Smooth muscle cell (in vitro differentiated cells): ENCODE measurements at regions not wholly inside any gene's neighbourhood (a gene's known extent, or its start where the extent isn't known, plus 50 kb on each side); places are given as distances from the start of the nearest gene placed in this dataset.

Experiments
- DNase-seq: peaks from one replicate; lab custom pipeline; 2025; ENCODE audit not compliant: unreplicated experiment; lab: John Stamatoyannopoulos, UW
- H2AFZ ChIP-seq: fragments of 200-600 bp; sonication (generic); 2 replicates; pipeline ENCODE4 v1.6.0; 2016; ENCODE audit warnings: antibody characterized with exemption, low read depth, mild to moderate bottlenecking
- H3F3A ChIP-seq: fragments of 200-600 bp; sonication (generic); 2 replicates; pipeline ENCODE4 v1.6.0; 2017; ENCODE audit warnings: antibody characterized with exemption, low read depth
- H3K27ac ChIP-seq: fragments of 200-600 bp; sonication (generic); 2 replicates; pipeline ENCODE4 v1.5.1; 2016; ENCODE audit warnings: low read depth, mild to moderate bottlenecking
- H3K27me3 ChIP-seq: fragments of 200-600 bp; sonication (generic); 2 replicates; pipeline ENCODE4 v1.6.1; 2016; ENCODE audit warnings: low read depth, mild to moderate bottlenecking
- H3K36me3 ChIP-seq: fragments of 200-600 bp; sonication (generic); 2 replicates; pipeline ENCODE4 v1.5.1; 2016; ENCODE audit warnings: low read depth
- H3K4me1 ChIP-seq: fragments of 200-600 bp; sonication (generic); 2 replicates; pipeline ENCODE4 v1.5.1; 2016; ENCODE audit warnings: low read depth
- H3K4me2 ChIP-seq: fragments of 200-600 bp; sonication (generic); 2 replicates; pipeline ENCODE4 v1.6.0; 2016; ENCODE audit warnings: mild to moderate bottlenecking
- H3K4me3 ChIP-seq: fragments of 200-600 bp; sonication (generic); 2 replicates; pipeline ENCODE4 v1.5.1; 2016; ENCODE audit warnings: mild to moderate bottlenecking
- H3K79me2 ChIP-seq: fragments of 200-600 bp; sonication (generic); 2 replicates; pipeline ENCODE4 v1.6.0; 2016; ENCODE audit warnings: low read depth, mild to moderate bottlenecking
- H3K9ac ChIP-seq: fragments of 200-600 bp; sonication (generic); 2 replicates; pipeline ENCODE4 v1.6.0; 2016; ENCODE audit warnings: low read depth
- H3K9me3 ChIP-seq: fragments of 200-600 bp; sonication (generic); replicated peaks from 2 replicates; pipeline ENCODE4 v1.5.1; 2016; ENCODE audit warnings: low read depth
- H4K20me1 ChIP-seq: fragments of 200-600 bp; sonication (generic); 2 replicates; pipeline ENCODE4 v1.6.0; 2016; ENCODE audit warnings: low read depth
- WGBS: methylation state at CpG from one replicate; pipeline ENCODE4 v1.1.7; 2016; ENCODE audit warnings: low lambda C conversion rate; 5-methylcytosine and 5-hydroxymethylcytosine counted together
- TF ChIP-seq, protein P1 (sequence below): fragments of 200-600 bp; sonication (generic); IDR thresholded peaks from 2 replicates; pipeline ENCODE4 v1.5.1; 2017; ENCODE audit warnings: borderline replicate concordance, mild to moderate bottlenecking, antibody characterized with exemption; ENCODE audit not compliant: insufficient read depth, poor library complexity, severe bottlenecking

DNA sequence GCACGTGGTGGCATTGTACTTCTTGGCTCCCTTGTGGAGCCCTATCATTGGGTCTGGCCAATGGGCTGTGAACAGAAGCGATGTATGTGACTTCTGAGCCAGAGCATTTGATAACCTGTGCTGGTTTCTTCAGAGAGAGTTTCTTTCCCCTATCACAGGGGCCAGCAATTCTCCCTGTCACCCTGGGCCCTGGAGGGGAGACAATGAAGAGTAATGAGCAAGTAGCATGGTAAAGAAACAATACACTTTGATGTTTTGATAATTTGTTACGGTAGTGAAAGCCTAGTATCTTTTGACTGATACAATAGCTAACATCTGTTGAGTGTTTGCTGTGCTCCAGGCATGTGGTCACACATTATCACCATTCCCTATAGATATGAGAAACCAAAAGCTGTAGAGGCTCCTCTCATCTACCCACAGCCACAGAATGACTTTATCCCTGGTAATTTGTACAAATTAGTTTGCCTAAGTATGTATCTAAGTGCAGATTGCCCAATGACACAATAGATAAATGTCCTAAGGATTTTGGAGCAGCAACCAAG, 113.4 kb upstream of the SVIL start:
- TF ChIP-seq, protein P1, sequence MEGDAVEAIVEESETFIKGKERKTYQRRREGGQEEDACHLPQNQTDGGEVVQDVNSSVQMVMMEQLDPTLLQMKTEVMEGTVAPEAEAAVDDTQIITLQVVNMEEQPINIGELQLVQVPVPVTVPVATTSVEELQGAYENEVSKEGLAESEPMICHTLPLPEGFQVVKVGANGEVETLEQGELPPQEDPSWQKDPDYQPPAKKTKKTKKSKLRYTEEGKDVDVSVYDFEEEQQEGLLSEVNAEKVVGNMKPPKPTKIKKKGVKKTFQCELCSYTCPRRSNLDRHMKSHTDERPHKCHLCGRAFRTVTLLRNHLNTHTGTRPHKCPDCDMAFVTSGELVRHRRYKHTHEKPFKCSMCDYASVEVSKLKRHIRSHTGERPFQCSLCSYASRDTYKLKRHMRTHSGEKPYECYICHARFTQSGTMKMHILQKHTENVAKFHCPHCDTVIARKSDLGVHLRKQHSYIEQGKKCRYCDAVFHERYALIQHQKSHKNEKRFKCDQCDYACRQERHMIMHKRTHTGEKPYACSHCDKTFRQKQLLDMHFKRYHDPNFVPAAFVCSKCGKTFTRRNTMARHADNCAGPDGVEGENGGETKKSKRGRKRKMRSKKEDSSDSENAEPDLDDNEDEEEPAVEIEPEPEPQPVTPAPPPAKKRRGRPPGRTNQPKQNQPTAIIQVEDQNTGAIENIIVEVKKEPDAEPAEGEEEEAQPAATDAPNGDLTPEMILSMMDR, result no peak
- Histone ChIP-seq H3K4me1 (no peaks in the 10 kb centered on the region), H4K20me1 (no peaks in the 10 kb centered on the region), H3K4me3 (no peak overlapping the region), H3K36me3 (no peaks in the 10 kb centered on the region), H3K27me3 (peaks cover 31% of the 10 kb centered on the region), H3F3A (no peaks in the 10 kb centered on the region), H3K9me3 (no peaks in the 10 kb centered on the region), H3K27ac (no peak overlapping the region), H3K79me2 (no peaks in the 10 kb centered on the region), H3K4me2 (no peak overlapping the region), H3K9ac (no peak overlapping the region), H2AFZ (no peak overlapping the region)
- no peak for DNase-seq
- WGBS, result 56% methylated on average over 3 of the region's 3 CpGs

DNA sequence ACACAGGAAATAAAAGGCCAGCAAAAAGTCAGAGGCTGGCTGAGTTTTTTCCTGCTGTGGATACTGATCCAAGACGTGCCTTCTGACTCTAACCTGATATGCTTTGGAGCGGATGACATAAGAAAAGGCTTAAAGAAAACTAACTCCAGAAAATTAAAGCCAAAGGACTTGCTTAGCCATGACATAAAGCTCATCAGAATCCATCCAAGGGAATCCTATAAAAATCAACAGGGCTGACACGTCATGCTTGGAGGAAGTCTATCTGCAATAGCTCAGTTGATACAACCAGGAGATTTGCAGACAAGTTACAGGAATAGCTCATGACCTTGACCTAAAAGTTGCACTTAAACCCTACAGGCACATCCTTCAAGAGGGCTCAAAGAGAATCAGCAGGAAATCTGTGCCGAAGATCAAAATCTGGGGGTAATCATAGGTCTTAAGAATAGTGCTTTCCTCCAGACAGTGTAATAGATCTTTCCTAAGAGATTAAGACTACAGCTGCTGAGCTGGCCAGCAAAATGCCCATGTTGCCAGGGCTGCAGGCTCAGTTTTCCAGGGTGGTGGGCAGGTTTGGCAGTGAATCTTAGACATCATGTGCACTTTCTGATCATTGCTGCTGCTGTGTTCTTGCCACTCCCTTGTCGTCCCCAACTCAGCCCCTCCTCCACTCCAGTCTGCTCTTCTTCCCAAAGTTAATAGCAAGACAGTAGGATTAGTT, 111.5 kb upstream of the SVIL start:
- no peak for DNase-seq
- no peaks in the 10 kb centered on the region for H3K9me3 ChIP-seq
- peaks cover 16% of the 10 kb centered on the region for H3K27me3 ChIP-seq
- no peak overlapping the region for H3K27ac ChIP-seq
- H3K4me1 ChIP-seq, result no peaks in the 10 kb centered on the region
- H3K79me2 ChIP-seq, result no peaks in the 10 kb centered on the region
- 26% methylated on average over 5 of the region's 5 CpGs for WGBS
- no peak overlapping the region for H3K9ac ChIP-seq
- no peaks in the 10 kb centered on the region for H4K20me1 ChIP-seq
- H3K4me2 ChIP-seq, result no peak overlapping the region
- H3K36me3 ChIP-seq, result no peaks in the 10 kb centered on the region
- TF ChIP-seq, protein P1, result no peak
- no peak overlapping the region for H2AFZ ChIP-seq
- H3F3A ChIP-seq, result peaks cover 2% of the 10 kb centered on the region
- H3K4me3 ChIP-seq, result no peak overlapping the region

DNA sequence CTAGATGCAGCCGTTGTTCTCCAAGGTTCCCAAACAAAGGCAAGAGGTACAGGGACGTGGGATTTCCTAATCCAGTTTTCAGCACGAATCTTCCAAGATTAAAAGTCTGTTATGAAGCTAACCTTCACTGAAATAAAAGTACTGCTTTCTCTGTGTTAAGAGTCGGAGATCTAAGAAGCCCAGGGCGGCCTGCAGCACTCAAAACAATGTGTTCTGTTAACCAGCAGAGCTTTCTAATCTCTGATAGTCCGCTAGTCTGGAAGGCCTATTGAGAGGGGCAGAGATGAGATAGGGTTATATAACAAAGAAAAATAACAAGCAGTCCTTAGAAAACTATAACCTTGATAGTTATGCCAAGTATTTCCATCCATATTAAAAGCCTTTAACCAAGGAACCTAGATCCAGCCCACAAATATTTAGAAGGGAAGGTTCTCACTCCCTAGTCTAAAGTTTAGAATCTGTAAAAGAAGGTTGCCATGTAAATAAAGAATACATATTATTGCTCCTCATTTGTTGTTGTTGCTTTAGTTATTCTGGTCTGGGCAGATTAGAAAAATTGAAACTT, 106.3 kb upstream of the SVIL start:
- Histone ChIP-seq H4K20me1 (no peaks in the 10 kb centered on the region), H3K4me1 (no peaks in the 10 kb centered on the region), H2AFZ (peak overlapping the region; percentile 56), H3K27me3 (no peaks in the 10 kb centered on the region), H3F3A (peaks cover 8% of the 10 kb centered on the region), H3K27ac (no peak overlapping the region), H3K4me2 (no peak overlapping the region), H3K9ac (no peak overlapping the region), H3K79me2 (no peaks in the 10 kb centered on the region), H3K4me3 (no peak overlapping the region), H3K9me3 (no peaks in the 10 kb centered on the region), H3K36me3 (no peaks in the 10 kb centered on the region)
- no peak for DNase-seq
- TF ChIP-seq, protein P1, result no peak
- WGBS, result 28% methylated on average over 6 of the region's 6 CpGs

DNA sequence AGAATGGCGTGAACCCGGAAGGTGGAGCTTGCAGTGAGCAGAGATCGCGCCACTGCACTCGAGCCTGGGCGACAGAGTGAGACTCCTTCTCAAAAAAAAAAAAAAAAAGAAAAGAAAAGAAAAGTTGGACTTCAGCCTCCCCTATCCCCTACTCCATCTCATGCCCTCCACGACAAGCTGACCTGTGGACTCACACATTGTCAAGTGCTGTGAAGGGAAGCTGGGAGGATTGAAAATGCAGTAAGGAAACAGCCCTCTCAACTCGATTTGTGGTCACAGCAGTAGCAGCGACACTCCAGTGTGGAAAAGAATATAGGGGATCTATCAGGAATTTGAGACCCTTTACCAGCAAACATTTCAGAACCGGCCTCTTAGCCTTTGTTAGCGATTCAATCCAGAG, 103.6 kb upstream of the SVIL start:
- H3K27ac ChIP-seq, result no peak overlapping the region
- no peaks in the 10 kb centered on the region for H3K27me3 ChIP-seq
- no peak overlapping the region for H3K4me2 ChIP-seq
- peaks cover 12% of the 10 kb centered on the region for H3K79me2 ChIP-seq
- no peak overlapping the region for H3K9ac ChIP-seq
- no peak for DNase-seq
- peaks cover 12% of the 10 kb centered on the region for H3K4me1 ChIP-seq
- no peak overlapping the region for H3K4me3 ChIP-seq
- H3K36me3 ChIP-seq, result no peaks in the 10 kb centered on the region
- H3K9me3 ChIP-seq, result no peaks in the 10 kb centered on the region
- TF ChIP-seq, protein P1, result no peak
- H3F3A ChIP-seq, result peaks cover 8% of the 10 kb centered on the region
- H2AFZ ChIP-seq, result no peak overlapping the region
- WGBS, result 94% methylated on average over 7 of the region's 11 CpGs
- peaks cover 16% of the 10 kb centered on the region for H4K20me1 ChIP-seq
